HFFc6 (cell line): ENCODE measurements at regions not wholly inside any gene's neighbourhood (a gene's known extent, or its start where the extent isn't known, plus 50 kb on each side); places are given as distances from the start of the nearest gene placed in this dataset.

ENCODE experiments used
- DNase-seq: peaks from one replicate; pipeline ENCODE4 v3.0.0-alpha.2; 2018
- H3K27ac Mint-ChIP-seq: 2 replicates; pipeline ENCODE4 v1.8.0; 2020; ENCODE audit warnings: mild to moderate bottlenecking, mixed read lengths
- H3K27me3 Mint-ChIP-seq: 2 replicates; pipeline ENCODE4 v1.8.0; 2021; ENCODE audit warnings: mild to moderate bottlenecking, moderate library complexity, mixed read lengths; ENCODE audit not compliant: insufficient read depth
- H3K36me3 Mint-ChIP-seq: 2 replicates; pipeline ENCODE4 v1.8.0; 2021; ENCODE audit warnings: low read depth, mixed read lengths
- H3K4me1 Mint-ChIP-seq: 2 replicates; pipeline ENCODE4 v1.8.0; 2020; ENCODE audit warnings: low read depth, mixed read lengths
- H3K4me3 Mint-ChIP-seq: 2 replicates; pipeline ENCODE4 v1.8.0; 2020; ENCODE audit warnings: mild to moderate bottlenecking, moderate library complexity, mixed read lengths
- H3K9me3 Mint-ChIP-seq: 2 replicates; pipeline ENCODE4 v1.8.0; 2020; ENCODE audit warnings: mild to moderate bottlenecking, mixed read lengths
- TF ChIP-seq, protein P1 (sequence below): fragments of 200-600 bp; sonication (generic); IDR thresholded peaks from 2 replicates; pipeline ENCODE4 v1.5.0; 2021; ENCODE audit warnings: antibody characterized with exemption, mild to moderate bottlenecking

DNA sequence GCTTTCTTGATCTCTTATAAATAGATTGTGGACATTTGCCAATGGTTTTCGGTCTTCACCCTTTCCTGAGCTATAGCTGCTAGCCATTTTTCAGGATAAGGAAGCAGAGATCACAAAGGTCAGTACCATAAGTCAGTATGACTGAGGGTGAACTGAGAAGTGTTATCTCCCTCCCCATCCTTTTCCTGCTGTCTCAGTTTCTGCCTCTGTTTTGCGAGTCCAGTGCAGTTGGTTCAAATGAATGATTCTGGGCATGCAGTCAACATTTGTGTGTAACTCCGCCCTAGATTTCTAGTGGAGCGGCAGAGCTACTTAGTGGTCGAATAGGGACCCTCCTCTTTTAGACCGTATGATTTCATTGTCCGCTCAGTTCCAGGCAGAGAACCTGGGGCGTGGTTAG, 460.8 kb upstream of the ARGLU1 start:
- TF ChIP-seq, protein P1, sequence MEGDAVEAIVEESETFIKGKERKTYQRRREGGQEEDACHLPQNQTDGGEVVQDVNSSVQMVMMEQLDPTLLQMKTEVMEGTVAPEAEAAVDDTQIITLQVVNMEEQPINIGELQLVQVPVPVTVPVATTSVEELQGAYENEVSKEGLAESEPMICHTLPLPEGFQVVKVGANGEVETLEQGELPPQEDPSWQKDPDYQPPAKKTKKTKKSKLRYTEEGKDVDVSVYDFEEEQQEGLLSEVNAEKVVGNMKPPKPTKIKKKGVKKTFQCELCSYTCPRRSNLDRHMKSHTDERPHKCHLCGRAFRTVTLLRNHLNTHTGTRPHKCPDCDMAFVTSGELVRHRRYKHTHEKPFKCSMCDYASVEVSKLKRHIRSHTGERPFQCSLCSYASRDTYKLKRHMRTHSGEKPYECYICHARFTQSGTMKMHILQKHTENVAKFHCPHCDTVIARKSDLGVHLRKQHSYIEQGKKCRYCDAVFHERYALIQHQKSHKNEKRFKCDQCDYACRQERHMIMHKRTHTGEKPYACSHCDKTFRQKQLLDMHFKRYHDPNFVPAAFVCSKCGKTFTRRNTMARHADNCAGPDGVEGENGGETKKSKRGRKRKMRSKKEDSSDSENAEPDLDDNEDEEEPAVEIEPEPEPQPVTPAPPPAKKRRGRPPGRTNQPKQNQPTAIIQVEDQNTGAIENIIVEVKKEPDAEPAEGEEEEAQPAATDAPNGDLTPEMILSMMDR = no peak
- H3K36me3 Mint-ChIP-seq = no peaks in the 10 kb centered on the region

DNA sequence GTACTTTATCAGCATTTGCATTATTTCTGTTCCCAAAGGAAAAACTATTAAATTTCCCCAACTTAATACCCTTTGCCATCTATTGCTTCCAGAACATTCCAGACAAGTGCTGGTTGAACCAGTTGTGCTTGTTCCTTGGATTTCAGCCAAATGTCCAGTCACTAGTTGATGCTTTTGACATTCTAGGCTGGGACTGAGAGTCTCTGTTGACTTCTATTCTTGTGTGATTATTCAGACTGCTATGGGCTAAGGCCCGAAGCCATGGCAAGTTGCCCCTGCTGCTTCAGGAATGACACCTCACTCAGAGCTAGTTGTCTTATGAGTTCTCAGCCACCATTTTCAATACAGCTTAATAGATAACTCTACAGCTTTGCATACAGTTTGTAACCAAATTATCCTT, 458.1 kb upstream of the ARGLU1 start:
- H3K4me3 Mint-ChIP-seq = no peak overlapping the region
- no peaks in the 10 kb centered on the region; the same call in 1 of the 2 replicates for H3K27me3 Mint-ChIP-seq
- no peak overlapping the region for H3K27ac Mint-ChIP-seq
- TF ChIP-seq, protein P1 = no peak
- no peaks in the 10 kb centered on the region for H3K36me3 Mint-ChIP-seq
- peaks cover 8% of the 10 kb centered on the region; the same call in 1 of the 2 replicates for H3K4me1 Mint-ChIP-seq
- H3K9me3 Mint-ChIP-seq = no peaks in the 10 kb centered on the region; the same call in 1 of the 2 replicates
- no peak for DNase-seq

More for the DNA sequence above, 460.8 kb upstream of the ARGLU1 start:
- Mint-ChIP-seq H3K4me1 (peaks cover 8% of the 10 kb centered on the region; the same call in 1 of the 2 replicates), H3K4me3 (no peak overlapping the region), H3K27me3 (no peaks in the 10 kb centered on the region; the same call in 1 of the 2 replicates), H3K27ac (no peak overlapping the region), H3K9me3 (no peaks in the 10 kb centered on the region; the same call in 1 of the 2 replicates)
- no peak for DNase-seq

DNA sequence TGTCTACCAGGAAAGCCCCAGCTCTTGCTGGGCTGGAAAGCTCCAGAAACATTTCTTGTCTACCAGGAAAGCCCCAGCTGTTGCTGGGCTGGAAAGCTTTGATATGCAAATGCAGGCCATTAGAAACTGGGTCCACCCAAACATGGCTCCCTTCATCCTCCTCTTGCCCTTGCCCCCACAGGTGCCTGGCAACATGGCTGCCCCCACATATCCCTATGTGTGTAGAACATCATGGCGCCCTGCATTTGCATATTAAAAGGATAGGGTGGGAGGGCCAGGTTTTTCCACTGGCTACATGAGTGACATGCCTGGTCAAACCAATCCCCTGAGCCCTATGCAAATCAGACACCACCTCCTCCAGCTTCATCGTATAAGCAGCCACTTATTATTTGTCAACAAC, 455.4 kb upstream of the ARGLU1 start:
- H3K27ac Mint-ChIP-seq = no peak overlapping the region
- no peaks in the 10 kb centered on the region for H3K9me3 Mint-ChIP-seq
- no peak for DNase-seq
- no peaks in the 10 kb centered on the region for H3K27me3 Mint-ChIP-seq
- no peaks in the 10 kb centered on the region for H3K36me3 Mint-ChIP-seq
- H3K4me1 Mint-ChIP-seq = peaks cover 8% of the 10 kb centered on the region; the same call in 1 of the 2 replicates
- TF ChIP-seq, protein P1 = no peak
- no peak overlapping the region for H3K4me3 Mint-ChIP-seq

DNA sequence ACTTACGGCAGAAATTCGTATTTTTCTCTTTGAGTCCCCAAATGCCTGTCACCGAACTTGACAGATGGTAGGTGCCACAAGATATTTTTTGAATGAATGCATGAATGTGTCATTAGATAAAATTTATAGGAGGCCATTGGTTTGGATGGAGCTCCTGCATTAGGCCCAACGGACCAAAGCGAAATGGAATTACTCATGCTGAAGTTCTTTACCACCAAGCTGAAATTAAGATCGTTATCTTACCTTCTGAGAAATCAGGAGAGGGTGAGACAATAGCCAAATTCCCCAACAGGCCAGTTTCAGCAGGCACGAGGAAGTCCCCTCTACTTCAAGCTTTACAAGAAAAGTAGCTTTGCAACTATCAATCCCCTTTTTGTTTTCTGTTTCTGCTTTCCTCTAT, 452.5 kb upstream of the ARGLU1 start:
- H3K27ac Mint-ChIP-seq = no peak overlapping the region
- TF ChIP-seq, protein P1 = no peak
- H3K4me1 Mint-ChIP-seq = no peaks in the 10 kb centered on the region; the same call in 1 of the 2 replicates
- no peaks in the 10 kb centered on the region for H3K27me3 Mint-ChIP-seq
- no peak for DNase-seq
- H3K36me3 Mint-ChIP-seq = no peaks in the 10 kb centered on the region
- H3K4me3 Mint-ChIP-seq = no peak overlapping the region
- peaks cover 4% of the 10 kb centered on the region; the same call in 1 of the 2 replicates for H3K9me3 Mint-ChIP-seq

DNA sequence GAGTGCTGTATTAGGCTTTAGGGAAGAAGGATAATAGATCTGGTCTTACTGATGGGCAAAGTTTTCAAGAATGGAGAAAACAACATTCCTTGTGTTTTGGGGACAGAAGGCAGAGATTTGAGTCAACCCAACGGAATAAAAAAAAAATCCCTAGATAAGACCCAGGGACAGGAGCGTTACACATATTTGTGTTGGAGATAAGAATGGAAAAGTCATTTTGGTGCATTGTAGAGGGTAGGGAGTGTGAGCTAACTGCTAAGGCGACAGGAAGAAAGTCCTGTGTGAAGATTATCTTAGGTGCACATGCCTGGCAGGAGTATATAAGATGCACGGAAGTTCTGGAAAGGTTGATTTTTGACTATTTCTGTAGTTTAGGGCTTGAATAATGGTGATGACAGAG, 450.3 kb upstream of the ARGLU1 start:
- Mint-ChIP-seq H3K36me3 (no peaks in the 10 kb centered on the region), H3K27ac (no peak overlapping the region), H3K4me1 (no peaks in the 10 kb centered on the region), H3K4me3 (no peak overlapping the region), H3K27me3 (no peaks in the 10 kb centered on the region), H3K9me3 (peaks cover 4% of the 10 kb centered on the region; the same call in 1 of the 2 replicates)
- TF ChIP-seq, protein P1 = no peak
- DNase-seq = no peak

DNA sequence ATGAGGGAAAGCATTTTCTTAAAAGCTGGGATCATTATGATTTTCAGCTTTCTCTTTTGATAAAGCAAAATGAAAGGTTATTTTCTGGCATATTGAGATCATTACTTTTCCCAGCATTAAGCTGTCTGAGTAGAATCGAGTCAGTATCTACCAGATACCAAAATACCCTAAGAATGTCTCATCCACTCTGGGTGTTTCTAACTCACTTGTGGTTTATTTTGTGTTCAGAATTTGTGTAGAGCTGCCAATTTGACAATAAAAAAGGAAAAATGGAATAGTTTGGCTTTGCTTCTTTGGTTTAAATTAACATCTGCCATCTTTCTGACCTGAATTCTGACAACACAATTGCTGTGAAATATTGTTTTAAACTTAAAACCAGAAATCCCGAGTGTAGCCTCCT, 438.7 kb upstream of the ARGLU1 start:
- H3K27ac Mint-ChIP-seq = no peak overlapping the region
- TF ChIP-seq, protein P1 = no peak
- DNase-seq = no peak
- no peaks in the 10 kb centered on the region for H3K36me3 Mint-ChIP-seq
- H3K27me3 Mint-ChIP-seq = no peaks in the 10 kb centered on the region
- peaks cover 8% of the 10 kb centered on the region; the same call in 1 of the 2 replicates for H3K4me1 Mint-ChIP-seq
- no peak overlapping the region for H3K4me3 Mint-ChIP-seq
- H3K9me3 Mint-ChIP-seq = peaks cover 13% of the 10 kb centered on the region; the same call in 1 of the 2 replicates
